SK-N-SH treated with all-trans-retinoic acid at 6 μM for 48 hours (cell line): ENCODE measurements at regions not wholly inside any gene's neighbourhood (a gene's known extent, or its start where the extent isn't known, plus 50 kb on each side); places are given as distances from the start of the nearest gene placed in this dataset.

Experiments
- ARNTL ChIP-seq: fragments of 450-650 bp; formaldehyde crosslinking; IDR thresholded peaks from 2 replicates; pipeline ENCODE4 v1.5.0; 2020; ENCODE audit warnings: low read depth, mild to moderate bottlenecking, moderate library complexity, borderline replicate concordance
- BACH2 ChIP-seq: fragments of 250-450 bp; sonication (Bioruptor Pico); IDR thresholded peaks from 2 replicates; pipeline ENCODE4 v1.9.0; 2021; ENCODE audit warnings: mild to moderate bottlenecking, borderline replicate concordance
- CSDC2 ChIP-seq: fragments of 250-450 bp; sonication (Bioruptor Pico); IDR thresholded peaks from 2 replicates; pipeline ENCODE4 v1.5.0; 2020; ENCODE audit warnings: mild to moderate bottlenecking, moderate library complexity
- CSRNP3 ChIP-seq: fragments of 250-450 bp; sonication (Bioruptor Pico); IDR thresholded peaks from 2 replicates; pipeline ENCODE4 v1.5.1; 2021; ENCODE audit warnings: mild to moderate bottlenecking, moderate library complexity
- PPARA ChIP-seq: fragments of 250-450 bp; sonication (Bioruptor Pico); IDR thresholded peaks from 2 replicates; pipeline ENCODE4 v1.5.0; 2020; ENCODE audit warnings: mild to moderate bottlenecking, borderline replicate concordance
- TOX ChIP-seq: fragments of 250-450 bp; sonication (Bioruptor Pico); IDR thresholded peaks from 2 replicates; pipeline ENCODE4 v1.8.0; 2021; ENCODE audit warnings: mild to moderate bottlenecking, moderate library complexity, borderline replicate concordance
- TSHZ2 ChIP-seq: fragments of 250-450 bp; sonication (Bioruptor Pico); IDR thresholded peaks from 2 replicates; pipeline ENCODE4 v1.5.0; 2020; ENCODE audit warnings: mild to moderate bottlenecking, moderate library complexity
- ZFP30 ChIP-seq: fragments of 450-650 bp; formaldehyde crosslinking; IDR thresholded peaks from 2 replicates; pipeline ENCODE4 v1.5.0; 2022; ENCODE audit warnings: mild to moderate bottlenecking, moderate library complexity
- ZNF70 ChIP-seq: fragments of 450-650 bp; formaldehyde crosslinking; IDR thresholded peaks from 2 replicates; pipeline ENCODE4 v1.5.0; 2020; ENCODE audit warnings: mild to moderate bottlenecking, moderate library complexity
- TF ChIP-seq, protein P1 (sequence below): fragments of 250-450 bp; sonication (Bioruptor Pico); IDR thresholded peaks from 2 replicates; pipeline ENCODE4 v1.8.0; 2020; ENCODE audit warnings: mild to moderate bottlenecking, moderate library complexity, borderline replicate concordance

GRCh38 chr5:135177591-135177990, 143.6 kb upstream of the PITX1 start:
- TF ChIP-seq ZFP30 (CRISPR knock-in tag), result no peak
- no peak for TF ChIP-seq TOX (CRISPR knock-in tag)
- no peak for TF ChIP-seq BACH2 (CRISPR knock-in tag)
- TF ChIP-seq, protein P1, sequence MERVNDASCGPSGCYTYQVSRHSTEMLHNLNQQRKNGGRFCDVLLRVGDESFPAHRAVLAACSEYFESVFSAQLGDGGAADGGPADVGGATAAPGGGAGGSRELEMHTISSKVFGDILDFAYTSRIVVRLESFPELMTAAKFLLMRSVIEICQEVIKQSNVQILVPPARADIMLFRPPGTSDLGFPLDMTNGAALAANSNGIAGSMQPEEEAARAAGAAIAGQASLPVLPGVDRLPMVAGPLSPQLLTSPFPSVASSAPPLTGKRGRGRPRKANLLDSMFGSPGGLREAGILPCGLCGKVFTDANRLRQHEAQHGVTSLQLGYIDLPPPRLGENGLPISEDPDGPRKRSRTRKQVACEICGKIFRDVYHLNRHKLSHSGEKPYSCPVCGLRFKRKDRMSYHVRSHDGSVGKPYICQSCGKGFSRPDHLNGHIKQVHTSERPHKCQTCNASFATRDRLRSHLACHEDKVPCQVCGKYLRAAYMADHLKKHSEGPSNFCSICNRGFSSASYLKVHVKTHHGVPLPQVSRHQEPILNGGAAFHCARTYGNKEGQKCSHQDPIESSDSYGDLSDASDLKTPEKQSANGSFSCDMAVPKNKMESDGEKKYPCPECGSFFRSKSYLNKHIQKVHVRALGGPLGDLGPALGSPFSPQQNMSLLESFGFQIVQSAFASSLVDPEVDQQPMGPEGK (CRISPR knock-in tag), result no peak
- TF ChIP-seq ARNTL (CRISPR knock-in tag), result no peak
- no peak for TF ChIP-seq CSDC2 (CRISPR knock-in tag)
- no peak for TF ChIP-seq PPARA (CRISPR knock-in tag)
- TF ChIP-seq TSHZ2 (CRISPR knock-in tag), result no peak
- TF ChIP-seq CSRNP3 (CRISPR knock-in tag), result no peak
- no peak for TF ChIP-seq ZNF70
